Ascending aorta (tissue), 2 donors: ENCODE measurements at regions not wholly inside any gene's neighbourhood (a gene's known extent, or its start where the extent isn't known, plus 50 kb on each side); places are given as distances from the start of the nearest gene placed in this dataset.

Experiments used
- DNase-seq, 2 donors: peaks; one replicate each; pipeline ENCODE4 v3.0.0-alpha.2; 2019; ENCODE audit warnings: low spot score in 2 of 2
- H3K27ac ChIP-seq, 2 donors: fragments of 200-600 bp; sonication (generic); one replicate each; pipeline ENCODE4 v1.5.1; 2016 to 2017; ENCODE audit warnings: mild to moderate bottlenecking in 1 of 2
- H3K27me3 ChIP-seq: fragments of 200-600 bp; sonication (generic); one replicate; pipeline ENCODE4 v1.5.1; 2017
- H3K36me3 ChIP-seq, 2 donors: fragments of 200-600 bp; sonication (generic); one replicate each; pipeline ENCODE4 v1.5.1; 2016
- H3K4me1 ChIP-seq, 2 donors: fragments of 200-600 bp; sonication (generic); one replicate each; pipeline ENCODE4 v1.5.1; 2016 to 2017; ENCODE audit warnings: mild to moderate bottlenecking in 1 of 2
- H3K4me3 ChIP-seq, 2 donors: fragments of 200-600 bp; sonication (generic); one replicate each; pipeline ENCODE4 v1.5.1; 2016 to 2017; ENCODE audit warnings: mild to moderate bottlenecking in 1 of 2
- H3K9me3 ChIP-seq, 2 donors: fragments of 200-600 bp; sonication (generic); one replicate each; pipeline ENCODE4 v1.5.1; 2016
- CTCF ChIP-seq, 3 experiments: fragments of 200-600 bp in 2 of 3; fragments of 450-650 bp in 1 of 3; sonication (generic) in 2 of 3; IDR thresholded peaks; one replicate each; pipeline ENCODE4 v1.5.1; 2016 to 2019; ENCODE audit warnings: antibody characterized with exemption in 3 of 3, mild to moderate bottlenecking in 1 of 3, moderate library complexity in 1 of 3
- intact Hi-C: fragments of 100-400 bp; cut with DNase I; formaldehyde crosslinking; loops from one replicate; pipeline ENCODE4 v1.15.1; 2023

GRCh38 chr10:84997870-84998269 lies 669.5 kb downstream of the CCSER2 start:
- Histone ChIP-seq H3K36me3 (no peaks in the 10 kb centered on the region), H3K9me3 (no peaks in the 10 kb centered on the region), H3K4me3 (no peak overlapping the region), H3K27ac (no peak overlapping the region), H3K27me3 (no peaks in the 10 kb centered on the region), H3K4me1 (no peaks in the 10 kb centered on the region)
- no peak for DNase-seq
- TF ChIP-seq CTCF (IDR thresholded peaks at IDR 0.05) = no peak
- intact Hi-C loops = no loop called here

- H3K27me3 ChIP-seq = no peaks in the 10 kb centered on the region
- H3K27ac ChIP-seq = no peak overlapping the region
- intact Hi-C loops = no loop called here
- H3K4me1 ChIP-seq = no peaks in the 10 kb centered on the region
- no peak for DNase-seq
- no peaks in the 10 kb centered on the region for H3K36me3 ChIP-seq
- no peak overlapping the region for H3K4me3 ChIP-seq
- H3K9me3 ChIP-seq = no peaks in the 10 kb centered on the region
- no peak for TF ChIP-seq CTCF (IDR thresholded peaks at IDR 0.05)
Measured at GRCh38 chr10:84999929-85000328, 671.5 kb downstream of the CCSER2 start.

- intact Hi-C loops = no loop called here
- Histone ChIP-seq H3K36me3 (no peaks in the 10 kb centered on the region), H3K27ac (no peak overlapping the region), H3K4me3 (no peak overlapping the region), H3K4me1 (no peaks in the 10 kb centered on the region), H3K27me3 (no peaks in the 10 kb centered on the region), H3K9me3 (no peaks in the 10 kb centered on the region)
- TF ChIP-seq CTCF (IDR thresholded peaks at IDR 0.05) = no peak
- no peak for DNase-seq
Measured at GRCh38 chr10:85003083-85003482, 674.7 kb downstream of the CCSER2 start.

- intact Hi-C loops = no loop called here
Measured at GRCh38 chr10:85008488-85009184, 680.2 kb downstream of the CCSER2 start.

GRCh38 chr10:85012305-85012704 lies 683.9 kb downstream of the CCSER2 start:
- DNase-seq = no peak
- intact Hi-C loops = no loop called here
- H3K36me3 ChIP-seq = no peaks in the 10 kb centered on the region
- no peak overlapping the region for H3K4me3 ChIP-seq
- no peaks in the 10 kb centered on the region for H3K4me1 ChIP-seq
- no peak overlapping the region for H3K27ac ChIP-seq
- no peaks in the 10 kb centered on the region for H3K9me3 ChIP-seq
- TF ChIP-seq CTCF (IDR thresholded peaks at IDR 0.05) = no peak
- no peaks in the 10 kb centered on the region for H3K27me3 ChIP-seq

More at GRCh38 chr10:85008488-85009184, 680.2 kb downstream of the CCSER2 start:
- Histone ChIP-seq H3K27ac (no peak overlapping the region), H3K4me1 (no peaks in the 10 kb centered on the region), H3K27me3 (no peaks in the 10 kb centered on the region), H3K4me3 (no peak overlapping the region), H3K36me3 (no peaks in the 10 kb centered on the region), H3K9me3 (no peaks in the 10 kb centered on the region)
- DNase-seq = no peak
- TF ChIP-seq CTCF (IDR thresholded peaks at IDR 0.05) = no peak
